Activated T-helper 2 cell treated with anti-CD3 and anti-CD28 coated beads, Interferon-gamma antibody, Interleukin-2, Interleukin-4, amounts not matched to agents 10 μg/mL and 5 μg/mL and 100 μg/mL, durations not matched to agents 14 hours and 24 hours and 36 hours (primary cell): ENCODE measurements at regions not wholly inside any gene's neighbourhood (a gene's known extent, or its start where the extent isn't known, plus 50 kb on each side); places are given as distances from the start of the nearest gene placed in this dataset.

Source experiments
- DNase-seq: peaks from one replicate; pipeline ENCODE4 v3.0.0; 2021; ENCODE audit warnings: low spot score
- H3K27ac Mint-ChIP-seq: one replicate; pipeline ENCODE4 v1.8.0; 2021; ENCODE audit warnings: mixed read lengths
- H3K27me3 Mint-ChIP-seq: one replicate; pipeline ENCODE4 v1.8.0; 2021; ENCODE audit warnings: low read depth, mixed read lengths
- H3K36me3 Mint-ChIP-seq: one replicate; pipeline ENCODE4 v1.8.0; 2021; ENCODE audit warnings: low read depth, mixed read lengths
- H3K4me1 Mint-ChIP-seq: one replicate; pipeline ENCODE4 v1.8.0; 2021; ENCODE audit warnings: low read depth, mixed read lengths
- H3K4me3 Mint-ChIP-seq: one replicate; pipeline ENCODE4 v1.8.0; 2021; ENCODE audit warnings: low read depth, mild to moderate bottlenecking, moderate library complexity, mixed read lengths
- H3K9me3 Mint-ChIP-seq: one replicate; pipeline ENCODE4 v1.8.0; 2021; ENCODE audit warnings: mixed read lengths
- intact Hi-C: fragments of 100-400 bp; cut with micrococcal nuclease; formaldehyde crosslinking; loops from one replicate; pipeline ENCODE4 v1.15.1; 2023

DNA sequence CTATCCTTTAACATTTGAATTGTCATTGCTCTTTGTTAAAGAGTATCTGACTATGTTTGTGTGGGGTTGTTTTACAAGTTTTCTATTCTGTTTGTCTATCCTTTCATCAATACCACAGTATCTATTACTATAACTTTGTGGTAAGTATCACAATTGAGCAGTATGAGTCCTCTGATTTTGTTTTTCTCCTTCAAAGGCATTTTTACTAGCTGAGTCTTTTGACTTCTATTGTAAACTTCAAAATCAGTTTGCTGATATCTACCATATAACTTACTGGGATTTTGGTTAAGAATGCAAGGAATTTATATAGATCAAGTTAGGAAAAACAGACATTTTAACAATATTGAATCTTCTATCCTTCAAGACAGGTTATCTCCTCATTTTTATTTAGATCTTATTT, 789.8 kb upstream of the PTPRD start:
- Mint-ChIP-seq H3K4me1 (no peaks in the 10 kb centered on the region), H3K27me3 (no peaks in the 10 kb centered on the region), H3K27ac (no peak overlapping the region), H3K4me3 (no peak overlapping the region), H3K9me3 (peaks cover 52% of the 10 kb centered on the region), H3K36me3 (no peaks in the 10 kb centered on the region)
- intact Hi-C loops, result no loop called here
- no peak for DNase-seq

GRCh38 chr9:11414241-11414640, 801.4 kb upstream of the PTPRD start:
- Mint-ChIP-seq H3K4me1 (no peaks in the 10 kb centered on the region), H3K36me3 (no peaks in the 10 kb centered on the region), H3K27ac (no peak overlapping the region), H3K9me3 (peaks cover 25% of the 10 kb centered on the region), H3K4me3 (no peak overlapping the region), H3K27me3 (no peaks in the 10 kb centered on the region)
- DNase-seq, result no peak
- intact Hi-C loops, result no loop called here

- H3K27me3 Mint-ChIP-seq, result no peaks in the 10 kb centered on the region
- no peaks in the 10 kb centered on the region for H3K36me3 Mint-ChIP-seq
- peaks cover 32% of the 10 kb centered on the region for H3K9me3 Mint-ChIP-seq
- H3K4me1 Mint-ChIP-seq, result no peaks in the 10 kb centered on the region
- no peak overlapping the region for H3K4me3 Mint-ChIP-seq
- no peak overlapping the region for H3K27ac Mint-ChIP-seq
- no peak for DNase-seq
- intact Hi-C loops, result no loop called here
These were observed 805.0 kb upstream of the PTPRD start for GRCh38 chr9:11417782-11418181.

DNA sequence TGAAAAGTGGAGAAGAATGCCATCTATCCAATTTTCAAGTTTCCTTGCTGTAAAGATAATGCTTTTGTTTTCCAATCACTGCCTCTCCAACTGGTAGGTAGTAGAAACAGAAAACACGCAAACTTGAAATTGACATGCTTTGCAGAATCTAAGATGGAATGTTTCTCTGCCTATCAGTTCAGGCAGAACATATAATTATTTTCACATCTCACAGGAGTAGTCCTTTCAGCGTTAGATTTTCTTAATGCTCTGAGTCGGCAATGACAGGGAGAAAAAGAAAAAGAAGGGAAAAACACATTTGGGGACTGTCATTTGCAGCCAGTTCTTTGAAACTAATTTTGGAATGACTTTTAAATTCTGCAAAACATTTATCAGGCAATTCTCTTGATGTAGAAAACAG, 818.7 kb upstream of the PTPRD start:
- Mint-ChIP-seq H3K27ac (no peak overlapping the region), H3K9me3 (peaks cover 33% of the 10 kb centered on the region), H3K4me3 (no peak overlapping the region), H3K27me3 (no peaks in the 10 kb centered on the region), H3K4me1 (no peaks in the 10 kb centered on the region), H3K36me3 (no peaks in the 10 kb centered on the region)
- no peak for DNase-seq
- intact Hi-C loops, result no loop called here

DNA sequence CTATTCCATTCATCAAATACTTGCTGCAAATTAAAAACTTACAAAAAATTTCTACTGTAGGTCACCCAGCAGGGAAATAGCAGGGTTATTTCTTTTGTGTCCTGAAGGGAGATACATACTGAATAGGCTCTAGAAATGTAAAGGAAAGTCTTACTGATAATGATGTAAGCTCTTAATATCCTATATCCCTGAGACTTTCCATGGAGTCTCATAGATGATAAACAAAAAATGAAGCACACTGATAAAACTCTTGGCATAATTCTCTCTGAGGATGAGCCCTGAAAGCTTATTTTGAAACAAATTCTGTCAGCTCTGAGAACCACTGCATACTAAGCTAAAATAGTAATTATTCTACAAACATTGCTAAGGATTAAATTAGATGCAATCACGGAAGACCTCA, 819.6 kb upstream of the PTPRD start:
- Mint-ChIP-seq H3K9me3 (peaks cover 31% of the 10 kb centered on the region), H3K27me3 (no peaks in the 10 kb centered on the region), H3K4me3 (no peak overlapping the region), H3K36me3 (no peaks in the 10 kb centered on the region), H3K27ac (no peak overlapping the region), H3K4me1 (no peaks in the 10 kb centered on the region)
- no peak for DNase-seq
- intact Hi-C loops, result no loop called here

DNA sequence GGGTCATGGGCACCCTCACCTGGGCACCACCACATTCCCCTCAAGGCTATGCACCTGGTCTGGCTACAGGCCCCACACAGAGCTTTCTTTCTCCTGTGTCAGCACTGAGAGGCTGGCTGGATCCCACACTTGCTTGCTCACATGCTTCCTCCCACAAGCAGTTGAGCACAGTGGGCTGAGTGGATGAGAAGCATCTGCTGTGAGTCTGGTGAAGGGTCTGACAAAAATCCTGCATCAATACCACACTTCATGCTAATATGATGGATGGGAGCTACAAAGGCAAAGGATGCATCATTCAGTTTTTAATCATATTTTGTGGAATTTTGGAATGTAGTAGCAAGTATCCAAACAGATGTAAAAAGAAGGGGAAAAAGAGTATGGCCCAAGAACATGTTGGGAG, 830.8 kb upstream of the PTPRD start:
- no peak overlapping the region for H3K4me3 Mint-ChIP-seq
- H3K4me1 Mint-ChIP-seq, result no peaks in the 10 kb centered on the region
- no peaks in the 10 kb centered on the region for H3K27me3 Mint-ChIP-seq
- no peak for DNase-seq
- intact Hi-C loops, result no loop called here
- no peaks in the 10 kb centered on the region for H3K36me3 Mint-ChIP-seq
- H3K9me3 Mint-ChIP-seq, result peaks cover 67% of the 10 kb centered on the region
- H3K27ac Mint-ChIP-seq, result no peak overlapping the region

GRCh38 chr9:11457825-11458790, 845.3 kb upstream of the PTPRD start:
- Mint-ChIP-seq H3K27me3 (no peaks in the 10 kb centered on the region), H3K4me1 (no peaks in the 10 kb centered on the region), H3K4me3 (no peak overlapping the region), H3K9me3 (peaks cover 20% of the 10 kb centered on the region), H3K27ac (no peak overlapping the region), H3K36me3 (no peaks in the 10 kb centered on the region)
- intact Hi-C loops, result no loop called here
- DNase-seq, result no peak

DNA sequence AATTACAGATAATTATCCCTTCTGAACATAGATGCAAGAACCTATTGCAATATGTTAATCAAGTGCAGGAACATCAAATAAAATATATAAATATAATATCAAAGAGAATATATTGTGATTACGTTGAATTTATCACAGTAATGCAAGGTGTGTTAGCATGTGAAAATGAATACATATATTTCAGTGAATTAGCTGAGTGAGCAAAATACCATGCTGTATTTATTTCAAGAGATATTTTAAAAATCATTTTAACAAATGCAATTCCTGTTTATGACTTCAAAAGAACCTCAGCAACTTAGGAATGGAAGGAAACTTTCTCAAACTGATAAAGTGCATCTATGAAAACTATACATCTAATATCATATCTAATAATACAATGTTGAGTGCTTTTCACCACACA, 856.9 kb upstream of the PTPRD start:
- no peak for DNase-seq
- no peaks in the 10 kb centered on the region for H3K36me3 Mint-ChIP-seq
- peaks cover 16% of the 10 kb centered on the region for H3K9me3 Mint-ChIP-seq
- H3K27me3 Mint-ChIP-seq, result no peaks in the 10 kb centered on the region
- H3K27ac Mint-ChIP-seq, result no peak overlapping the region
- no peak overlapping the region for H3K4me3 Mint-ChIP-seq
- intact Hi-C loops, result no loop called here
- no peaks in the 10 kb centered on the region for H3K4me1 Mint-ChIP-seq

GRCh38 chr9:11471321-11471720, 858.5 kb upstream of the PTPRD start:
- no peaks in the 10 kb centered on the region for H3K4me1 Mint-ChIP-seq
- peaks cover 20% of the 10 kb centered on the region for H3K9me3 Mint-ChIP-seq
- H3K4me3 Mint-ChIP-seq, result no peak overlapping the region

DNA sequence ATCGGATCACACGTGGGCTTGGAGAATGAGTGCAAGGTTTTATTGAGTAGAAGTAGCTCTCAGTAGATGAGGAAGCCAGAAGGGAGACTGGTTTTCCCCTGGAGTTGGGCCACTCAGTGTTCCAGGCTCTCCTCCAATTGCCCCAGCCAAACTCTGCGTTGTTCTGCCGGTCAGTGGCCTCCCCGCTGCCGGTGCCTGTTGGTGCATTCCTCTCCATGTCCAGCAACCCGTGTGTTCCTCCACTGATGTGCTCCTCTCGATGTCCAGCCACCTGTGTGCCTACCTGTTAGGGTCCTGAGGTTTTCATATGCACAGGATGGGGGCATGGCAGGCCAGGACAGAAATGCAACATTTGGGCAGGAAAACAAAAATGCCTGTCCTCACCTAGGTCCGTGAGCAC, 888.0 kb upstream of the PTPRD start:
- no peak overlapping the region for H3K4me3 Mint-ChIP-seq

More at GRCh38 chr9:11471321-11471720, 858.5 kb upstream of the PTPRD start:
- Mint-ChIP-seq H3K27me3 (no peaks in the 10 kb centered on the region), H3K36me3 (no peaks in the 10 kb centered on the region), H3K27ac (no peak overlapping the region)
- no peak for DNase-seq
- intact Hi-C loops, result no loop called here

DNA sequence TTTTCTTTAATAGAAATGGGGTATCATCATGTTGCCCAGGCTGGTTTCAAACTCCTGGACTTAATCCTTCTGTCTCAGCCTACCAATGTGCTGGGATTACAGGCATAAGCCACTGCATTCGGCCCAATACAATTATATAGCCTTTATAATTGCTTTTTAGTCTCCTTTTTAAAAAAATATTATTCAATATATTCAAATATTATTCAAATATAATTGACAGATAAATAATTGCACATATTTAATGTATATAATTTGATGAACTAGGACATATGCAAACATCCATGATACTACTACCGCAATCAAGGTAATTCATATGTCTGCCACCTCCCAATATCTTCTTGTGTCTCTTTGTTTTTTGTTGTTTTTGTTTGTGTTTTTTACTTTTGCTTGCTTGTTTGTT, 894.2 kb upstream of the PTPRD start:
- intact Hi-C loops, result no loop called here
- no peaks in the 10 kb centered on the region for H3K4me1 Mint-ChIP-seq
- H3K9me3 Mint-ChIP-seq, result peaks cover 53% of the 10 kb centered on the region
- no peaks in the 10 kb centered on the region for H3K36me3 Mint-ChIP-seq
- no peaks in the 10 kb centered on the region for H3K27me3 Mint-ChIP-seq
- H3K27ac Mint-ChIP-seq, result no peak overlapping the region
- DNase-seq, result no peak
- no peak overlapping the region for H3K4me3 Mint-ChIP-seq

More for the DNA sequence above, 888.0 kb upstream of the PTPRD start:
- Mint-ChIP-seq H3K9me3 (peaks cover 54% of the 10 kb centered on the region), H3K27me3 (no peaks in the 10 kb centered on the region), H3K4me1 (no peaks in the 10 kb centered on the region), H3K36me3 (no peaks in the 10 kb centered on the region), H3K27ac (no peak overlapping the region)
- intact Hi-C loops, result no loop called here
- DNase-seq, result no peak

- intact Hi-C loops, result no loop called here
- H3K4me1 Mint-ChIP-seq, result no peaks in the 10 kb centered on the region
- no peaks in the 10 kb centered on the region for H3K27me3 Mint-ChIP-seq
- H3K36me3 Mint-ChIP-seq, result no peaks in the 10 kb centered on the region
- H3K27ac Mint-ChIP-seq, result no peak overlapping the region
- H3K4me3 Mint-ChIP-seq, result no peak overlapping the region
- H3K9me3 Mint-ChIP-seq, result peaks cover 23% of the 10 kb centered on the region
- no peak for DNase-seq
These were observed 924.8 kb upstream of the PTPRD start for GRCh38 chr9:11537566-11537965.

DNA sequence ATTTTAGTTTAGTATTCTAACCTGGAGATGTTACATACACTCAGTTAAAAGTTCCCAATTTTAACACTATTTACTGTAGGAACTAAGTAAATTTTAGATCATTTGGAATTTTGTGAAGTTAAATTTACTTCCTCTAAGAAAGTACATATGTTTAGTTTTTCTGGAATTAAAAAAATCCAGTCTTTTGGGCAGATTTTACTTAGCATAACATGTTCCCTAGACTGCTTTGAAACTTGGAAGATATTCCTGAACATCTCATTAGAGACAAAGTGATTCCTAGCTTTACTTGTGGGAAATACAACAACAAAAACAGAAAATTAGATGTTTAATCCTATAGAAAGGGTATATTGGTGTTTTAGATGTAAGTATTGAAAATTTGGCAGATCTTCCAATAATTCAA, 930.0 kb upstream of the PTPRD start:
- Mint-ChIP-seq H3K4me3 (no peak overlapping the region), H3K36me3 (no peaks in the 10 kb centered on the region), H3K27me3 (no peaks in the 10 kb centered on the region), H3K4me1 (no peaks in the 10 kb centered on the region), H3K27ac (no peak overlapping the region), H3K9me3 (peaks cover 18% of the 10 kb centered on the region)
- intact Hi-C loops, result no loop called here
- no peak for DNase-seq
